Natural killer cell treated with Interleukin-12 subunit alpha and Interleukin-12 subunit beta and Interleukin-15 and Interleukin-18, amount 100 ng/mL, for 72 hours (primary cell): ENCODE measurements at regions not wholly inside any gene's neighbourhood (a gene's known extent, or its start where the extent isn't known, plus 50 kb on each side); places are given as distances from the start of the nearest gene placed in this dataset.
"Not testable (repeated sequence)": the region's sequence is repeated elsewhere in the genome, so short reads cannot be mapped to it uniquely, and the experiment has no call there.

ENCODE experiments used
- ATAC-seq, 2 donors: fragments of 150-1000 bp; cut with Tn5 transposase in 1 of 2; sonication (Bioruptor Pico), chemical (Tn5 transposase) in 1 of 2; 2 replicates each; pipeline ENCODE4 v1.10.0; 2021
- DNase-seq: peaks from one replicate; pipeline ENCODE4 v3.0.0; 2022; ENCODE audit warnings: low spot score
- H3K27ac Mint-ChIP-seq, 2 donors: 1 replicate in 1 of 2; 2 replicates in 1 of 2; pipeline ENCODE4 v1.8.0; 2022; ENCODE audit warnings: mixed read lengths in 2 of 2, mild to moderate bottlenecking in 1 of 2, moderate library complexity in 1 of 2
- H3K27me3 Mint-ChIP-seq, 2 donors: 1 replicate in 1 of 2; 2 replicates in 1 of 2; pipeline ENCODE4 v1.8.0; 2022; ENCODE audit warnings: mixed read lengths in 2 of 2
- H3K36me3 Mint-ChIP-seq: one replicate; pipeline ENCODE4 v1.8.0; 2022; ENCODE audit warnings: mixed read lengths
- H3K4me1 Mint-ChIP-seq, 2 donors: 1 replicate in 1 of 2; 2 replicates in 1 of 2; pipeline ENCODE4 v1.8.0; 2022; ENCODE audit warnings: low read depth in 2 of 2, mixed read lengths in 2 of 2, mild to moderate bottlenecking in 1 of 2
- H3K4me3 Mint-ChIP-seq: one replicate; pipeline ENCODE4 v1.8.0; 2022; ENCODE audit warnings: mixed read lengths
- H3K9me3 Mint-ChIP-seq: 2 replicates; pipeline ENCODE4 v1.8.0; 2022; ENCODE audit warnings: mixed read lengths

- Mint-ChIP-seq H3K4me3 (no peak overlapping the region), H3K27ac (no peak overlapping the region), H3K36me3 (no peaks in the 10 kb centered on the region), H3K27me3 (peaks cover 10 to 12% of the 10 kb centered on the region in 2 donors), H3K4me1 (peaks cover 0 to 3% of the 10 kb centered on the region in 2 donors), H3K9me3 (no peaks in the 10 kb centered on the region)
- DNase-seq (no peak), ATAC-seq (peak; percentile 29 to 63)
Measured at GRCh38 chr6:6749702-6750491, 161.4 kb downstream of the LY86 start.

GRCh38 chr6:6750594-6751265 is 162.2 kb downstream of the LY86 start:
- no peak overlapping the region for H3K4me3 Mint-ChIP-seq
- no peak for ATAC-seq
- peaks cover 0 to 3% of the 10 kb centered on the region in 2 donors for H3K4me1 Mint-ChIP-seq

GRCh38 chr6:6751266-6751596 is 162.7 kb downstream of the LY86 start:
- DNase-seq (no peak), ATAC-seq (no peak)
- peaks cover 10 to 11% of the 10 kb centered on the region in 2 donors for H3K27me3 Mint-ChIP-seq
- no peak overlapping the region for H3K27ac Mint-ChIP-seq
- no peaks in the 10 kb centered on the region for H3K9me3 Mint-ChIP-seq
- H3K4me1 Mint-ChIP-seq, result peaks cover 0 to 3% of the 10 kb centered on the region in 2 donors
- no peak overlapping the region for H3K4me3 Mint-ChIP-seq
- H3K36me3 Mint-ChIP-seq, result no peaks in the 10 kb centered on the region

More at GRCh38 chr6:6750594-6751265, 162.2 kb downstream of the LY86 start:
- DNase-seq, result no peak
- H3K36me3 Mint-ChIP-seq, result no peaks in the 10 kb centered on the region
- H3K27me3 Mint-ChIP-seq, result peaks cover 10 to 11% of the 10 kb centered on the region in 2 donors
- no peaks in the 10 kb centered on the region for H3K9me3 Mint-ChIP-seq
- H3K27ac Mint-ChIP-seq, result no peak overlapping the region

DNA sequence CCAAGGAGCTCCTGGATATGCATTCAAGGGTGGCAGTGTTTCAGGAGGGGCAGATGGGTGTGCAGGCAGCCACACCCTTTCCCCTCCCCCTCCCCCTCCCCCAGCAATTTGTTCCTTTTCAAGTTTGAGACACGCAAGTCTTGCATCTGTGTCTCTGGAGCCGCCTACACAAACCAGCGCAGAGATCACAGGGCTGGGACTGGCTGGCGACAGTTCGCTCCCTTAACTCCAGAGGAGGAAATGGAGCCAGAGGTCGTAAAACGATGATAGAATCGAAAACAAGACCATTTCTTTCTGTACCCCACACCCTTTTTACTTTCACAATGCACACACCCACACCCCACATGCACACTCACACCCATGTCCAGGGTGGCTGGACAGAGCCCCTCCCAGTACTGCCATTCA is 163.1 kb downstream of the LY86 start:
- peaks cover 0 to 3% of the 10 kb centered on the region in 2 donors for H3K4me1 Mint-ChIP-seq
- no peak overlapping the region for H3K27ac Mint-ChIP-seq
- H3K27me3 Mint-ChIP-seq, result peaks cover 8 to 11% of the 10 kb centered on the region in 2 donors
- no peak overlapping the region for H3K4me3 Mint-ChIP-seq
- ATAC-seq, result no peak
- no peaks in the 10 kb centered on the region for H3K9me3 Mint-ChIP-seq
- no peak for DNase-seq
- no peaks in the 10 kb centered on the region for H3K36me3 Mint-ChIP-seq

GRCh38 chr6:6752129-6752528 is 163.6 kb downstream of the LY86 start:
- Mint-ChIP-seq H3K9me3 (no peaks in the 10 kb centered on the region), H3K4me3 (no peak overlapping the region), H3K27ac (no peak overlapping the region), H3K4me1 (peaks cover 0 to 3% of the 10 kb centered on the region in 2 donors), H3K27me3 (peaks cover 3 to 7% of the 10 kb centered on the region in 2 donors), H3K36me3 (no peaks in the 10 kb centered on the region)
- ATAC-seq, result no peak
- DNase-seq, result no peak

- no peak for DNase-seq
- H3K4me1 Mint-ChIP-seq, result peaks cover 0 to 3% of the 10 kb centered on the region in 2 donors
- H3K9me3 Mint-ChIP-seq, result no peaks in the 10 kb centered on the region
- no peak overlapping the region for H3K27ac Mint-ChIP-seq
- ATAC-seq, result no peak
- H3K36me3 Mint-ChIP-seq, result no peaks in the 10 kb centered on the region
- H3K27me3 Mint-ChIP-seq, result peaks cover 0 to 6% of the 10 kb centered on the region in 2 donors
- H3K4me3 Mint-ChIP-seq, result no peak overlapping the region
Measured at GRCh38 chr6:6753301-6753700, 164.8 kb downstream of the LY86 start.

DNA sequence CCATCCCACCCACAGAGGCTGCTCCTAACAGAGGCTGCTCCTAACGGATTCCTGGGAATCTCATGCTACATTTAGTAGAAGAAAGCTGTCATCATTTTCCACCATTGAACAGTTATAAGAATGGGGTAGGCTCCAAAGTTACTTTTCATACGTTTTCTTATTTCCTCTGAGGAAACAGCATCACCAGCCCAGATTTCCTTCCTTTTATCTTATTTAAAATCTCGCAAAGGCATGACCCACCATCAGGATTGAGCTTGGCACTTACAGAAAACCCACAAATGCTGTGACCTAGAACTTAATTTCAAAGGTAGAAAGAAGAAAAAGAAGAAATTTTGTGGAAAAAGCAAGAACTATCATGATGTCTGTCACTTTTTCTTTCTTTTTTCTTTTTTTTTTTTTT is 168.0 kb downstream of the LY86 start:
- H3K27ac Mint-ChIP-seq, result no peak overlapping the region
- H3K36me3 Mint-ChIP-seq, result no peaks in the 10 kb centered on the region
- H3K4me1 Mint-ChIP-seq, result no peaks in the 10 kb centered on the region
- no peak overlapping the region for H3K4me3 Mint-ChIP-seq
- H3K9me3 Mint-ChIP-seq, result no peaks in the 10 kb centered on the region
- DNase-seq (no peak), ATAC-seq (no peak)
- H3K27me3 Mint-ChIP-seq, result peaks cover 0 to 3% of the 10 kb centered on the region in 2 donors

DNA sequence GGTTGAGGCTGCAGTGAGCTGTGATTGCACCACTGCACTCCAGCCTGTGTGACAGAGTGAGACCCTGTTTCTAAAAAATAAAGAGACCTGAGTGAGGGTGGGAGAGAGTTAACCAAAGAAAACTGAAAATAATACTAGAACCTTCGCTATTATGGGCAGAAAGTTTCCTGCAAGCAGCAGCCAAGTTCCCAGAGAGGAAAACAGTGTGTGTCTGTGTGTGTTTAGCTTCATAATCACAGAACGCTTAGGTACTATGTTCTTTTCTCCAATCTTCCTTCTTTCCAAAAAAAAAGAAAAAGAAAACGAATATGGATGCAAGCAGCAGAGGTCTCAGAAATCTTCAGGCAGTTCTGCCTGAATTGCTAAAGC is 170.0 kb downstream of the LY86 start:
- no peak overlapping the region for H3K27ac Mint-ChIP-seq
- no peaks in the 10 kb centered on the region for H3K4me1 Mint-ChIP-seq
- DNase-seq (no peak), ATAC-seq (no peak)
- H3K4me3 Mint-ChIP-seq, result no peak overlapping the region
- no peaks in the 10 kb centered on the region for H3K9me3 Mint-ChIP-seq
- peaks cover 5 to 7% of the 10 kb centered on the region in 2 donors for H3K27me3 Mint-ChIP-seq
- no peaks in the 10 kb centered on the region for H3K36me3 Mint-ChIP-seq

GRCh38 chr6:6758915-6759654 is 170.6 kb downstream of the LY86 start:
- no peak overlapping the region for H3K4me3 Mint-ChIP-seq
- ATAC-seq (peak; percentile 36), DNase-seq (no peak)
- H3K9me3 Mint-ChIP-seq, result no peaks in the 10 kb centered on the region
- no peak overlapping the region for H3K27ac Mint-ChIP-seq
- peaks cover 5 to 7% of the 10 kb centered on the region in 2 donors for H3K27me3 Mint-ChIP-seq
- no peaks in the 10 kb centered on the region for H3K4me1 Mint-ChIP-seq
- H3K36me3 Mint-ChIP-seq, result no peaks in the 10 kb centered on the region

GRCh38 chr6:6760002-6760401 is 171.5 kb downstream of the LY86 start:
- Mint-ChIP-seq H3K27ac (no peak overlapping the region), H3K36me3 (no peaks in the 10 kb centered on the region), H3K4me1 (no peaks in the 10 kb centered on the region), H3K9me3 (no peaks in the 10 kb centered on the region), H3K4me3 (no peak overlapping the region), H3K27me3 (peaks cover 5 to 7% of the 10 kb centered on the region in 2 donors)
- no peak for DNase-seq
- ATAC-seq, result no peak

DNA sequence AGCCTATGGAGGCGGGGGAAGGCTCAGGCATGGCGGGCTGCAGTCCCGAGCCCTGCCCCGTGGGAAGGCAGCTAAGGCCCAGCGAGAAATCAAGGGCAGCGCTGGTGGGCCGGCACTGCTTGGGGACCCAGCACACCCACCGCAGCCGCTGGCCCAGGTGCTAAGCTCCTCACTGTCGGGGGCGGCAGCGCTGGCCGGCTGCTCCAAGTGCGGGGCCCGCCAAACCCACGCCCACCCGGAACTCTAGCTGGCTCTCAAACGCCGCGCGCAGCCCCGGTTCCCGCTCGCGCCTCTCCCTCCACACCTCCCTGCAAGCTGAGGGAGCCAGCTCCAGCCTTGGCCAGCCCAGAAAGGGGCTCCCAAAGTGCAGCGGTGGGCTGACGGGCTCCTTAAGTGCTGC is 174.0 kb downstream of the LY86 start:
- not testable (repeated sequence) for H3K4me3 Mint-ChIP-seq, DNase-seq, H3K36me3 Mint-ChIP-seq, H3K27me3 Mint-ChIP-seq, H3K9me3 Mint-ChIP-seq, H3K27ac Mint-ChIP-seq, ATAC-seq, H3K4me1 Mint-ChIP-seq

GRCh38 chr6:6764764-6765434 is 176.4 kb downstream of the LY86 start:
- Mint-ChIP-seq H3K36me3 (no peaks in the 10 kb centered on the region), H3K27ac (no peak overlapping the region)
- no peak for ATAC-seq

DNA sequence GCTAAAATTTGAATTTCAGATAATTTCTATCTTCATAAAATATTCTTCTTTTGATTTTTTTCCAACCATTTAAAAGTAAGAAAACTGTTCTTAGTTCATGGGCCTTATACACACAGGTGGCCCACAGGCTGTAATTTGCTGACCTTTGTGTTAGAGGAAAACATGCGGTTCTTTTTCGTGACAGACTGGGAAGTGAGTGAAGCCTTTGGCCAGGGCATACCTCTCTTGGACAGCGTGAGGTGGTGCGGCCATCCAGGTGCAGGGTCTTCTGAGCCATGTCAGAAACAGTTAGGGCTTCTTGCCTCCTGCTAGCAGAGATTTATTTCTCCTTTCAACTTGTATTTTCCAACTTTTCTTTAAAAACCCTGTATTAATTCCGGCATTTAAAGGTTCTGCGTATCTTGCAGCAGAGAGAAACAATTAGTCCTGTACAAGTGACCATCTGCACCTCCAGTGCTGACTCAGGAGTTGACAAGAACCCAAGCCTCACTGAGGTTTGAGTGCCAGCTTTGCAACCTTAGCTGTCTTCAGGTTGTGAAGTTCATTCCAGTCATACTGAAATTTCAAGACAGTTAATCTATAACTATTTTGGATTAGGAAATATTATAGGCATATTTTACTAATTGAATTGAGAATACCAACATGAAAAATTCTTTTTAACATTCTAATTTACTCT is 177.8 kb downstream of the LY86 start:
- H3K36me3 Mint-ChIP-seq, result no peaks in the 10 kb centered on the region
- no peak for DNase-seq
- H3K4me1 Mint-ChIP-seq, result no peaks in the 10 kb centered on the region
- ATAC-seq, result no peak
- H3K9me3 Mint-ChIP-seq, result no peaks in the 10 kb centered on the region
- no peak overlapping the region for H3K4me3 Mint-ChIP-seq
- peaks cover 5 to 15% of the 10 kb centered on the region in 2 donors for H3K27me3 Mint-ChIP-seq
- no peak overlapping the region for H3K27ac Mint-ChIP-seq

More at GRCh38 chr6:6764764-6765434, 176.4 kb downstream of the LY86 start:
- H3K9me3 Mint-ChIP-seq, result no peaks in the 10 kb centered on the region
- no peaks in the 10 kb centered on the region for H3K4me1 Mint-ChIP-seq
- no peak overlapping the region for H3K4me3 Mint-ChIP-seq
- H3K27me3 Mint-ChIP-seq, result peaks cover 5 to 7% of the 10 kb centered on the region in 2 donors
- DNase-seq, result no peak
